HCT116 (cell line): ENCODE measurements at regions not wholly inside any gene's neighbourhood (a gene's known extent, or its start where the extent isn't known, plus 50 kb on each side); places are given as distances from the start of the nearest gene placed in this dataset.

Experiments used
- EZH2phosphoT487 ChIP-seq: fragments of 200-600 bp; IDR thresholded peaks from 2 replicates; pipeline ENCODE4 v1.6.1; 2018; ENCODE audit warnings: antibody characterized with exemption, borderline replicate concordance
- MAX ChIP-seq: IDR thresholded peaks from 2 replicates; pipeline ENCODE4 v1.6.1; 2012
- POLR2A ChIP-seq: IDR thresholded peaks from 2 replicates; pipeline ENCODE4 v1.7.0; 2011; ENCODE audit warnings: borderline replicate concordance; ENCODE audit not compliant: insufficient read depth, insufficient read length; ENCODE audit errors: extremely low read depth
- POLR2AphosphoS5 ChIP-seq: IDR thresholded peaks from 2 replicates; pipeline ENCODE4 v1.6.1; 2011; ENCODE audit warnings: mild to moderate bottlenecking, low read depth, low read length, moderate library complexity
- RAD21 ChIP-seq: IDR thresholded peaks from 2 replicates; pipeline ENCODE4 v1.6.1; 2012; ENCODE audit warnings: low read depth, mild to moderate bottlenecking
- REST ChIP-seq: IDR thresholded peaks from 2 replicates; pipeline ENCODE4 v1.6.1; 2012; ENCODE audit warnings: low read depth
- TF ChIP-seq, protein P1 (sequence below), 3 experiments: fragments of 200-600 bp in 1 of 3; sonication (generic) in 1 of 3; IDR thresholded peaks in 2 of 3; conservative IDR thresholded peaks in 1 of 3; 2 replicates each; pipeline ENCODE4 v1.5.1; 2012 to 2017; ENCODE audit warnings: low read depth in 2 of 3, low read length in 2 of 3, antibody characterized with exemption in 1 of 3, borderline replicate concordance in 1 of 3, control low read depth in 1 of 3, mild to moderate bottlenecking in 1 of 3, mixed read lengths in 1 of 3, mixed run types in 1 of 3, moderate library complexity in 1 of 3; ENCODE audit not compliant: insufficient read depth in 1 of 3
- TF ChIP-seq, protein P2 (sequence below): IDR thresholded peaks from 2 replicates; pipeline ENCODE4 v1.6.1; 2012

- no peak for TF ChIP-seq POLR2AphosphoS5
- TF ChIP-seq, protein P1, sequence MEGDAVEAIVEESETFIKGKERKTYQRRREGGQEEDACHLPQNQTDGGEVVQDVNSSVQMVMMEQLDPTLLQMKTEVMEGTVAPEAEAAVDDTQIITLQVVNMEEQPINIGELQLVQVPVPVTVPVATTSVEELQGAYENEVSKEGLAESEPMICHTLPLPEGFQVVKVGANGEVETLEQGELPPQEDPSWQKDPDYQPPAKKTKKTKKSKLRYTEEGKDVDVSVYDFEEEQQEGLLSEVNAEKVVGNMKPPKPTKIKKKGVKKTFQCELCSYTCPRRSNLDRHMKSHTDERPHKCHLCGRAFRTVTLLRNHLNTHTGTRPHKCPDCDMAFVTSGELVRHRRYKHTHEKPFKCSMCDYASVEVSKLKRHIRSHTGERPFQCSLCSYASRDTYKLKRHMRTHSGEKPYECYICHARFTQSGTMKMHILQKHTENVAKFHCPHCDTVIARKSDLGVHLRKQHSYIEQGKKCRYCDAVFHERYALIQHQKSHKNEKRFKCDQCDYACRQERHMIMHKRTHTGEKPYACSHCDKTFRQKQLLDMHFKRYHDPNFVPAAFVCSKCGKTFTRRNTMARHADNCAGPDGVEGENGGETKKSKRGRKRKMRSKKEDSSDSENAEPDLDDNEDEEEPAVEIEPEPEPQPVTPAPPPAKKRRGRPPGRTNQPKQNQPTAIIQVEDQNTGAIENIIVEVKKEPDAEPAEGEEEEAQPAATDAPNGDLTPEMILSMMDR (IDR thresholded peaks at IDR 0.05 in 2 of 3, conservative IDR thresholded peaks at IDR 0.05 in 1 of 3; ENCODE audit: borderline replicate concordance in 1 of 3, insufficient read depth in 1 of 3, low read depth in 2 of 3, low read length in 2 of 3), result no peak
- TF ChIP-seq, protein P2, sequence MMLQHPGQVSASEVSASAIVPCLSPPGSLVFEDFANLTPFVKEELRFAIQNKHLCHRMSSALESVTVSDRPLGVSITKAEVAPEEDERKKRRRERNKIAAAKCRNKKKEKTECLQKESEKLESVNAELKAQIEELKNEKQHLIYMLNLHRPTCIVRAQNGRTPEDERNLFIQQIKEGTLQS, result no peak
- TF ChIP-seq REST, result no peak
- no peak for TF ChIP-seq POLR2A
- TF ChIP-seq EZH2phosphoT487, result no peak
- TF ChIP-seq RAD21, result no peak
- no peak for TF ChIP-seq MAX
These were observed 568.9 kb upstream of the ADGRL4 start for GRCh38 chr1:79575424-79575823.
